HG03354 (cell line): ENCODE measurements at regions not wholly inside any gene's neighbourhood (a gene's known extent, or its start where the extent isn't known, plus 50 kb on each side); places are given as distances from the start of the nearest gene placed in this dataset.
"Not testable (repeated sequence)": the region's sequence is repeated elsewhere in the genome, so short reads cannot be mapped to it uniquely, and the experiment has no call there.

ENCODE experiments used
- ATAC-seq: cut with Tn5 transposase; IDR thresholded peaks from one replicate; pipeline ENCODE4 v1.9.1; 2021; ENCODE audit warnings: mild to moderate bottlenecking; ENCODE audit not compliant: unreplicated experiment, poor library complexity, severe bottlenecking

GRCh38 chr13:50152655-50153309 is 137.5 kb downstream of the KCNRG start:
- peak; percentile 77 for ATAC-seq

GRCh38 chr13:50153401-50153800 is 138.2 kb downstream of the KCNRG start:
- ATAC-seq, result no peak

GRCh38 chr13:50153876-50154275 is 138.6 kb downstream of the KCNRG start:
- ATAC-seq, result no peak

- no peak for ATAC-seq
These were observed 139.5 kb downstream of the KCNRG start for GRCh38 chr13:50154697-50155096.

- no peak for ATAC-seq
These were observed 140.9 kb downstream of the KCNRG start for GRCh38 chr13:50156140-50156539.

GRCh38 chr13:50156561-50157127 is 141.4 kb downstream of the KCNRG start:
- ATAC-seq, result no peak

- peak; percentile 55 for ATAC-seq
These were observed 143.3 kb downstream of the KCNRG start for GRCh38 chr13:50158385-50159165.

GRCh38 chr13:50159607-50160006 is 144.4 kb downstream of the KCNRG start:
- no peak for ATAC-seq

GRCh38 chr13:50161052-50161451 is 145.8 kb downstream of the KCNRG start:
- ATAC-seq, result no peak

GRCh38 chr13:50162001-50162400 is 146.8 kb downstream of the KCNRG start:
- no peak for ATAC-seq

GRCh38 chr13:50162567-50162966 is 147.3 kb downstream of the KCNRG start:
- ATAC-seq, result no peak

- ATAC-seq, result peak; percentile 47
These were observed 152.1 kb downstream of the KCNRG start for GRCh38 chr13:50167224-50167947.

- ATAC-seq, result no peak
These were observed 152.7 kb downstream of the KCNRG start for GRCh38 chr13:50167967-50168366.

- no peak for ATAC-seq
These were observed 153.5 kb downstream of the KCNRG start for GRCh38 chr13:50168786-50169185.

- no peak for ATAC-seq
These were observed 155.3 kb downstream of the KCNRG start for GRCh38 chr13:50170447-50171037.

- no peak for ATAC-seq
These were observed 156.5 kb downstream of the KCNRG start for GRCh38 chr13:50171590-50172282.

- not testable (repeated sequence) for ATAC-seq
These were observed 157.8 kb downstream of the KCNRG start for GRCh38 chr13:50173045-50173444.

GRCh38 chr13:50174630-50175029 is 159.4 kb downstream of the KCNRG start:
- ATAC-seq, result no peak

- no peak for ATAC-seq
These were observed 164.7 kb downstream of the KCNRG start for GRCh38 chr13:50179977-50180376.
